Prostate gland (tissue), 2 donors: ENCODE measurements at regions not wholly inside any gene's neighbourhood (a gene's known extent, or its start where the extent isn't known, plus 50 kb on each side); places are given as distances from the start of the nearest gene placed in this dataset.

Source experiments
- CTCF ChIP-seq, 4 experiments: fragments of 200-600 bp in 2 of 4; fragments of 450-650 bp in 2 of 4; sonication (generic) in 2 of 4; IDR thresholded peaks; 1 replicate in 3 of 4; 2 replicates in 1 of 4; pipeline ENCODE4 v1.5.1; 2016 to 2019; ENCODE audit warnings: antibody characterized with exemption in 4 of 4, mild to moderate bottlenecking in 2 of 4, moderate library complexity in 2 of 4
- POLR2A ChIP-seq: fragments of 450-650 bp; IDR thresholded peaks from one replicate; pipeline ENCODE4 v1.6.1; 2016; ENCODE audit warnings: antibody characterized with exemption, mild to moderate bottlenecking
- POLR2AphosphoS5 ChIP-seq: sonication (generic); formaldehyde crosslinking; IDR thresholded peaks from one replicate; pipeline ENCODE4 v1.6.1; 2017; ENCODE audit warnings: antibody characterized with exemption

GRCh38 chr1:242629396-242629795 lies 104.9 kb upstream of the PLD5 start:
- TF ChIP-seq CTCF (IDR thresholded peaks at IDR 0.05), result no peak
- no peak for TF ChIP-seq POLR2A
- no peak for TF ChIP-seq POLR2AphosphoS5
